ENCODE measurements at regions not wholly inside any gene's neighbourhood (a gene's known extent, or its start where the extent isn't known, plus 50 kb on each side); places are given as distances from the start of the nearest gene placed in this dataset.
A peak's percentile ranks its signal among the peaks of the same experiment; 100 is the strongest.

GRCh38 chr1:65048335-65048734 lies 82.0 kb upstream of the JAK1 start:
- TF ChIP-seq CTCF (IDR thresholded peaks at IDR 0.05; ENCODE audit: insufficient read depth, low read length): no peak
- H3K4me3 ChIP-seq (ENCODE audit: low read depth, low read length): no peak overlapping the region
- DNase-seq (ENCODE audit: low read depth): peak; percentile 30

- no peak overlapping the region for H3K4me3 ChIP-seq (ENCODE audit: low read depth, low read length)
- TF ChIP-seq CTCF (IDR thresholded peaks at IDR 0.05; ENCODE audit: insufficient read depth, low read length): no peak
- no peak for DNase-seq (ENCODE audit: low read depth)
Observed at GRCh38 chr1:65049941-65050713, 83.8 kb upstream of the JAK1 start.

- TF ChIP-seq CTCF (IDR thresholded peaks at IDR 0.05; ENCODE audit: insufficient read depth, low read length): no peak
- no peak overlapping the region for H3K4me3 ChIP-seq (ENCODE audit: low read depth, low read length)
- DNase-seq (ENCODE audit: low read depth): no peak
Observed at GRCh38 chr1:65050735-65051134, 84.4 kb upstream of the JAK1 start.

GRCh38 chr1:65054481-65054880 lies 88.1 kb upstream of the JAK1 start:
- H3K4me3 ChIP-seq (ENCODE audit: low read depth, low read length): no peak overlapping the region
- no peak for DNase-seq (ENCODE audit: low read depth)
- no peak for TF ChIP-seq CTCF (IDR thresholded peaks at IDR 0.05; ENCODE audit: insufficient read depth, low read length)

DNA sequence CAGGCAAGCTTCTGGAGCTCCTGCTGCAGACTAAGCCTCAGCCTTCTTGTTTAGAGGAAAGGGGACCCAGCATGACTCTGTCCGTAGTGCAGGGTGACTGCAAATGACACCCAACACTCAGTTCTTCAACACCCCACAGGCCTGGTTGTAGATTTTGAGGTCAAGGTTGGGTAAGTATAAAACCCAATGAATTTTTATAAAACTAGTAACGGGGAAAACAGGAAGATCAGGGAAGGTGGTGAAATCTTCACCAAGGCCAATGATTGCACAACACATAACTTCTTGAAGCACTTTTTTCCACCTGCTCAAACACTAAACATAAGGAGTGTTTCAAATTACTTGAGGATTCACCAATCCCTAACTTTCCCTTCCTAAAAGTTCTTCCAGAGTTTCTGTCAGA lies 89.4 kb upstream of the JAK1 start:
- DNase-seq (ENCODE audit: low read depth): no peak
- no peak overlapping the region for H3K4me3 ChIP-seq (ENCODE audit: low read depth, low read length)
- TF ChIP-seq CTCF (IDR thresholded peaks at IDR 0.05; ENCODE audit: insufficient read depth, low read length): no peak

- no peak for TF ChIP-seq CTCF (IDR thresholded peaks at IDR 0.05; ENCODE audit: insufficient read depth, low read length)
- DNase-seq (ENCODE audit: low read depth): no peak
- no peak overlapping the region for H3K4me3 ChIP-seq (ENCODE audit: low read depth, low read length)
Observed at GRCh38 chr1:65056234-65056633, 89.9 kb upstream of the JAK1 start.

DNA sequence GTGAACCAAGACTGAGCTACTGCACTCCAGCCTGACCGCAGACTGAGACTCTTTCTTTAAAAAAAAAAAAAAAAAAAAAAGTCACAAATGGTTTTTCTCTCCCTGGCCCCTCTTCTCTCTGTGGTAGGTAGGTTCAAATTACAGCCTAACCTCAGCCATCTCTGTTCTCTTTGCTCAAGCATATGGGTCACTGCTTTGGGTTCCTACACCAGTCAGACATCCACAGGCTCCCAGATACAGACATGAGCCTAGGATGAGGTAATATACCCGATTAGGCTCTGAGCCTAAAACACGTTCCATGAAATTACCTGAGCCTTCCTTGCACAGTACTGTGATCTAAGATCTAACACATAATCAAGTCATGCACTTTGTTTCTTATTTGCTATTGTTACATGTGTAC lies 90.5 kb upstream of the JAK1 start:
- no peak overlapping the region for H3K4me3 ChIP-seq (ENCODE audit: low read depth, low read length)
- no peak for TF ChIP-seq CTCF (IDR thresholded peaks at IDR 0.05; ENCODE audit: insufficient read depth, low read length)
- DNase-seq (ENCODE audit: low read depth): no peak
